A172 (cell line): ENCODE measurements at regions not wholly inside any gene's neighbourhood (a gene's known extent, or its start where the extent isn't known, plus 50 kb on each side); places are given as distances from the start of the nearest gene placed in this dataset.
"Not testable (repeated sequence)": the region's sequence is repeated elsewhere in the genome, so short reads cannot be mapped to it uniquely, and the experiment has no call there.

Experiments used
- DNase-seq: peaks from one replicate; pipeline ENCODE4 v3.0.0-alpha.2; 2015; ENCODE audit warnings: low spot score

- DNase-seq: not testable (repeated sequence)
These were observed 825.6 kb upstream of the TPTE start for GRCh38 chr21:9695759-9696158.

- not testable (repeated sequence) for DNase-seq
These were observed 823.6 kb upstream of the TPTE start for GRCh38 chr21:9697751-9698150.

- DNase-seq: not testable (repeated sequence)
These were observed 816.4 kb upstream of the TPTE start for GRCh38 chr21:9705016-9705415.

GRCh38 chr21:9705455-9705854, 815.9 kb upstream of the TPTE start:
- not testable (repeated sequence) for DNase-seq

- not testable (repeated sequence) for DNase-seq
These were observed 796.8 kb upstream of the TPTE start for GRCh38 chr21:9724542-9724941.

- not testable (repeated sequence) for DNase-seq
These were observed 794.2 kb upstream of the TPTE start for GRCh38 chr21:9727187-9727586.

GRCh38 chr21:9728219-9728992, 793.0 kb upstream of the TPTE start:
- DNase-seq: not testable (repeated sequence)

GRCh38 chr21:9730866-9731265, 790.5 kb upstream of the TPTE start:
- no peak for DNase-seq

GRCh38 chr21:9731317-9731716, 790.1 kb upstream of the TPTE start:
- not testable (repeated sequence) for DNase-seq

- not testable (repeated sequence) for DNase-seq
These were observed 788.8 kb upstream of the TPTE start for GRCh38 chr21:9732605-9733004.

- not testable (repeated sequence) for DNase-seq
These were observed 787.4 kb upstream of the TPTE start for GRCh38 chr21:9733761-9734558.

- DNase-seq: no peak
These were observed 785.9 kb upstream of the TPTE start for GRCh38 chr21:9735421-9735961.

GRCh38 chr21:9737301-9737700, 784.1 kb upstream of the TPTE start:
- DNase-seq: not testable (repeated sequence)

GRCh38 chr21:9737871-9738515, 783.4 kb upstream of the TPTE start:
- not testable (repeated sequence) for DNase-seq

- no peak for DNase-seq
These were observed 782.9 kb upstream of the TPTE start for GRCh38 chr21:9738527-9738926.

GRCh38 chr21:9739240-9739639, 782.1 kb upstream of the TPTE start:
- no peak for DNase-seq

- not testable (repeated sequence) for DNase-seq
These were observed 781.0 kb upstream of the TPTE start for GRCh38 chr21:9740177-9740941.

- not testable (repeated sequence) for DNase-seq
These were observed 780.2 kb upstream of the TPTE start for GRCh38 chr21:9740991-9741742.

GRCh38 chr21:9743566-9743965, 777.8 kb upstream of the TPTE start:
- not testable (repeated sequence) for DNase-seq

- not testable (repeated sequence) for DNase-seq
These were observed 777.2 kb upstream of the TPTE start for GRCh38 chr21:9744166-9744565.
